H1 (cell line): ENCODE measurements at regions not wholly inside any gene's neighbourhood (a gene's known extent, or its start where the extent isn't known, plus 50 kb on each side); places are given as distances from the start of the nearest gene placed in this dataset.

Experiments
- CTCF ChIA-PET: fragments of 300-600 bp; sonication (Branson Sonifier 250); formaldehyde crosslinking; loops from one replicate; lab custom pipeline; 2021; ENCODE audit not compliant: partially characterized antibody; lab: Charles Lee
- POLR2A ChIA-PET: fragments of 300-600 bp; sonication (Branson Sonifier 250); formaldehyde crosslinking; loops from one replicate; lab custom pipeline; 2021; ENCODE audit warnings: inconsistent platforms; ENCODE audit not compliant: partially characterized antibody; lab: Charles Lee
- DNase-seq, 2 experiments: peaks; one replicate each; pipeline versions ENCODE4 v3.0.0 to v3.0.0-alpha.2; 2010 to 2022; ENCODE audit warnings: low spot score in 2 of 2, low read depth in 1 of 2, mixed read lengths in 1 of 2
- FAIRE-seq: peaks from 2 replicates; lab custom pipeline; 2011; peaks lifted over from hg19 to GRCh38; lab: Jason Lieb, UNC
- H2AFZ ChIP-seq: 2 replicates; pipeline ENCODE4 v1.8.1; 2012; ENCODE audit warnings: low read length, inconsistent platforms
- H2AK5ac ChIP-seq: 2 replicates; pipeline ENCODE4 v1.6.1; 2013; ENCODE audit warnings: low read depth, low read length
- H2BK120ac ChIP-seq: replicated peaks from 2 replicates; pipeline ENCODE3; 2013; ENCODE audit warnings: low read depth, low read length, inconsistent platforms
- H2BK12ac ChIP-seq: 2 replicates; pipeline ENCODE4 v1.6.1; 2013; ENCODE audit warnings: low read depth, low read length
- H2BK15ac ChIP-seq: 2 replicates; pipeline ENCODE4 v1.6.1; 2013; ENCODE audit warnings: low read length
- H2BK20ac ChIP-seq: 2 replicates; pipeline ENCODE4 v1.6.1; 2013; ENCODE audit warnings: low read length
- H2BK5ac ChIP-seq: 2 replicates; pipeline ENCODE4 v1.6.1; 2013; ENCODE audit warnings: low read depth, low read length
- H3K14ac ChIP-seq: 2 replicates; pipeline ENCODE4 v1.6.1; 2013; ENCODE audit warnings: inconsistent platforms; ENCODE audit not compliant: insufficient read length
- H3K18ac ChIP-seq: 2 replicates; pipeline ENCODE4 v1.6.1; 2013; ENCODE audit warnings: low read length; ENCODE audit errors: extremely low read depth
- H3K23ac ChIP-seq: 2 replicates; pipeline ENCODE4 v1.6.1; 2013; ENCODE audit warnings: inconsistent platforms; ENCODE audit not compliant: insufficient read length
- H3K23me2 ChIP-seq: 2 replicates; pipeline ENCODE4 v1.6.1; 2013; ENCODE audit warnings: low read depth, low read length
- H3K27ac ChIP-seq: 2 replicates; pipeline ENCODE4 v1.6.1; 2011; ENCODE audit warnings: low read depth, low read length, inconsistent platforms
- H3K27me3 ChIP-seq, 4 experiments: replicated peaks in 1 of 4; 1 replicate in 1 of 4; 2 replicates in 3 of 4; pipeline versions ENCODE4 v1.6.1 to v1.8.1; 2011 to 2013; ENCODE audit warnings: low read length in 3 of 4, mild to moderate bottlenecking in 3 of 4, inconsistent platforms in 2 of 4, mixed read lengths in 2 of 4, moderate library complexity in 1 of 4; ENCODE audit not compliant: control insufficient read depth in 3 of 4, insufficient read depth in 3 of 4; ENCODE audit errors: extremely low read depth in 1 of 4
- H3K36me3 ChIP-seq, 4 experiments: 2 replicates each; pipeline versions ENCODE4 v1.6.1 to v1.8.1; 2011 to 2013; ENCODE audit warnings: mild to moderate bottlenecking in 4 of 4, low read length in 3 of 4, moderate library complexity in 2 of 4, control low read depth in 1 of 4, inconsistent platforms in 1 of 4; ENCODE audit not compliant: insufficient read depth in 4 of 4, control insufficient read depth in 2 of 4
- H3K4ac ChIP-seq: replicated peaks from 2 replicates; pipeline ENCODE3; 2013; ENCODE audit warnings: low read length, low read depth, mixed read lengths, inconsistent platforms; ENCODE audit not compliant: insufficient read length
- H3K4me1 ChIP-seq, 4 experiments: replicated peaks in 1 of 4; 1 replicate in 1 of 4; 2 replicates in 3 of 4; pipeline versions ENCODE4 v1.6.1 to v1.8.1; 2011 to 2013; ENCODE audit warnings: low read length in 3 of 4, inconsistent platforms in 2 of 4, mixed read lengths in 1 of 4; ENCODE audit not compliant: insufficient read depth in 4 of 4, control insufficient read depth in 3 of 4
- H3K4me2 ChIP-seq, 2 experiments: 2 replicates each; pipeline versions ENCODE4 v1.6.1 to v1.8.1; 2011 to 2013; ENCODE audit warnings: low read depth in 2 of 2, low read length in 2 of 2, control low read depth in 1 of 2, inconsistent platforms in 1 of 2, mild to moderate bottlenecking in 1 of 2; ENCODE audit not compliant: insufficient read depth in 1 of 2
- H3K4me3 ChIP-seq, 4 experiments: fragments of 200-600, 300-600 bp in 1 of 4; sonication (generic), shearing (Covaris generic), sonication (Bioruptor Twin) in 1 of 4; 2 replicates each; pipeline versions ENCODE4 v1.5.1 to v1.8.1; 2011 to 2016; ENCODE audit warnings: low read length in 4 of 4, low read depth in 3 of 4, control low read depth in 2 of 4, inconsistent platforms in 2 of 4, mild to moderate bottlenecking in 2 of 4, mixed read lengths in 1 of 4, moderate library complexity in 1 of 4; ENCODE audit not compliant: insufficient read depth in 2 of 4; ENCODE audit errors: extremely low read depth in 1 of 4
- H3K56ac ChIP-seq: replicated peaks from 2 replicates; pipeline ENCODE3; 2013; ENCODE audit warnings: low read depth, mild to moderate bottlenecking, mixed read lengths, low read length, inconsistent platforms; ENCODE audit not compliant: insufficient read length
- H3K79me1 ChIP-seq: 2 replicates; pipeline ENCODE4 v1.6.1; 2013; ENCODE audit warnings: low read depth, low read length, control low read depth
- H3K79me2 ChIP-seq, 2 experiments: 2 replicates each; pipeline versions ENCODE4 v1.6.1 to v1.8.1; 2012 to 2013; ENCODE audit warnings: low read length in 2 of 2, mild to moderate bottlenecking in 2 of 2, inconsistent platforms in 1 of 2; ENCODE audit not compliant: insufficient read depth in 2 of 2, control insufficient read depth in 1 of 2
- H3K9ac ChIP-seq, 4 experiments: replicated peaks in 1 of 4; 1 replicate in 1 of 4; 2 replicates in 3 of 4; pipeline versions ENCODE4 v1.6.1 to v1.8.1; 2011 to 2013; ENCODE audit warnings: low read depth in 3 of 4, low read length in 3 of 4, control low read depth in 2 of 4, mild to moderate bottlenecking in 2 of 4, moderate library complexity in 2 of 4, inconsistent platforms in 1 of 4; ENCODE audit errors: extremely low read depth in 1 of 4
- H3K9me3 ChIP-seq, 2 experiments: 2 replicates each; pipeline versions ENCODE4 v1.6.1 to v1.8.1; 2012 to 2013; ENCODE audit warnings: mild to moderate bottlenecking in 2 of 2, moderate library complexity in 2 of 2, control low read depth in 1 of 2, inconsistent platforms in 1 of 2, low read depth in 1 of 2, low read length in 1 of 2, mixed read lengths in 1 of 2; ENCODE audit not compliant: insufficient read depth in 2 of 2
- H4K20me1 ChIP-seq, 2 experiments: replicated peaks in 1 of 2; 2 replicates each; pipeline versions ENCODE3 to v1.8.1; 2011 to 2013; ENCODE audit warnings: inconsistent platforms in 2 of 2, low read length in 2 of 2, mild to moderate bottlenecking in 1 of 2; ENCODE audit not compliant: insufficient read depth in 2 of 2, control insufficient read depth in 1 of 2
- H4K5ac ChIP-seq: 2 replicates; pipeline ENCODE4 v1.6.1; 2013; ENCODE audit warnings: low read length, low read depth, mixed read lengths, inconsistent platforms; ENCODE audit not compliant: insufficient read length
- H4K8ac ChIP-seq: 2 replicates; pipeline ENCODE4 v1.8.0; 2013; ENCODE audit warnings: mild to moderate bottlenecking, moderate library complexity, low read length, inconsistent platforms; ENCODE audit not compliant: insufficient read depth; ENCODE audit errors: extremely low read depth
- H4K91ac ChIP-seq: replicated peaks from 2 replicates; pipeline ENCODE3; 2013; ENCODE audit warnings: low read length, mixed read lengths, inconsistent platforms; ENCODE audit not compliant: insufficient read length
- TCF12 ChIP-seq: IDR thresholded peaks from 2 replicates; pipeline ENCODE4 v1.6.1; 2011; ENCODE audit warnings: low read depth, mild to moderate bottlenecking, low read length
- WGBS, 2 experiments: shearing (Covaris generic) in 1 of 2; methylation state at CpG; one replicate each; pipeline versions ENCODE4 v1.1.6 to v1.1.7; 2013 to 2015; ENCODE audit warnings: low lambda C conversion rate in 2 of 2, mixed read lengths in 2 of 2, inconsistent platforms in 1 of 2, low coverage in 1 of 2, missing lambda C conversion rate in 1 of 2; ENCODE audit not compliant: insufficient replicate concordance in 2 of 2, insufficient coverage in 1 of 2, insufficient read length in 1 of 2; ENCODE audit errors: extremely low coverage in 1 of 2, missing lambda C conversion rate in 1 of 2; 5-methylcytosine and 5-hydroxymethylcytosine counted together

GRCh38 chr22:49533886-49534285 lies 293.8 kb downstream of the BRD1 start:
- no peaks in the 10 kb centered on the region for H3K23me2 ChIP-seq
- no peak overlapping the region for H3K14ac ChIP-seq
- peak overlapping the region; percentile 88 for H3K4ac ChIP-seq
- H3K27ac ChIP-seq: no peak overlapping the region
- ChIA-PET CTCF (interaction anchor here (1.1 to 1.8 kb wide), 4 partner anchors 14 to 100 kb away, joined by 3 to 5 read pairs (median 4); no protein-coding TSS in a partner anchor), POLR2A (interaction anchor here (0.7 to 1.7 kb wide), 2 partner anchors 21 kb away, joined by 3 to 5 read pairs; no protein-coding TSS in a partner anchor)
- peak overlapping the region; percentile 91 for H4K91ac ChIP-seq
- peak overlapping the region; percentile 4; the same call in 1 of the 2 replicates for H2BK5ac ChIP-seq
- FAIRE-seq (no peak), DNase-seq (no peak)
- no peak overlapping the region for H3K56ac ChIP-seq
- H3K18ac ChIP-seq: peak overlapping the region; percentile 54; the same call in 1 of the 2 replicates
- H4K20me1 ChIP-seq: no peaks in the 10 kb centered on the region
- no peak overlapping the region for H2BK120ac ChIP-seq
- peak overlapping the region; percentile 25 for H4K5ac ChIP-seq
- H2BK12ac ChIP-seq: peak overlapping the region; percentile 96; the same call in 1 of the 2 replicates
- peak overlapping the region; percentile 97; the same call in 1 of the 2 replicates for H2BK15ac ChIP-seq
- H3K27me3 ChIP-seq: no peaks in the 10 kb centered on the region
- H3K36me3 ChIP-seq: no peaks in the 10 kb centered on the region
- no peak overlapping the region for H3K4me2 ChIP-seq
- H3K9me3 ChIP-seq: no peaks in the 10 kb centered on the region; a peak in 1 of 4 replicates
- H2AFZ ChIP-seq: no peak overlapping the region
- no peak overlapping the region for H3K4me3 ChIP-seq
- no peaks in the 10 kb centered on the region for H3K79me2 ChIP-seq
- peak overlapping the region; percentile 94; the same call in 1 of the 2 replicates for H2AK5ac ChIP-seq
- no peaks in the 10 kb centered on the region for H3K79me1 ChIP-seq
- no peak overlapping the region for H3K23ac ChIP-seq
- 86% methylated on average over 19 of the region's 19 CpGs; no CpG with 5 or more reads in 1 of the 2 experiments for WGBS, 2 experiments
- H3K9ac ChIP-seq: no peak overlapping the region
- no peak for TF ChIP-seq TCF12
- peak overlapping the region; percentile 94 for H2BK20ac ChIP-seq
- H4K8ac ChIP-seq: peak overlapping the region; percentile 82; the same call in 1 of the 2 replicates
- H3K4me1 ChIP-seq: peaks cover 7 to 30% (median 13%) of the 10 kb centered on the region in 4 experiments
